Fibroblast of peridontal ligament (primary cell): ENCODE measurements at regions not wholly inside any gene's neighbourhood (a gene's known extent, or its start where the extent isn't known, plus 50 kb on each side); places are given as distances from the start of the nearest gene placed in this dataset.
"Not testable (repeated sequence)": the region's sequence is repeated elsewhere in the genome, so short reads cannot be mapped to it uniquely, and the experiment has no call there.

ENCODE experiments used
- DNase-seq: peaks from one replicate; pipeline ENCODE4 v3.0.0-alpha.2; 2010; ENCODE audit errors: extremely low read depth

DNA sequence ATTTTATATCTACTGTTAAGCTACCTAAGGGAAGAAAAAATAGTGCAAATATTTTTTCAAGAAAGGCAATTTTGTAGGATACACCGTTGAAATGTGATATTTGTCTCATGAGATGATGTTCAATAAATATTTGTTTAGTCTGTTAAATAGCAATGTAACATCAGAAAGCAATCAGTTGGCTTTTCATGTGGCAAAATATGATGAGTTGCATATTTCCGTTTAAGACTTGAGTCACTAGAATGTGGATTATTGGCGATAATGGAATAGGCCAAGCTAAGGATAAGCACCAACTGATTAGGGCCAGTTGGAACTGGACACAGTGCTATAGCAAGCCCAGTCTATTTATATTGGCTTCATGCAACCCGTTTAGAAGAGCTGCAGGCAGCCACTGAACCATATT, 250.4 kb upstream of the SLC16A7 start:
- no peak for DNase-seq

DNA sequence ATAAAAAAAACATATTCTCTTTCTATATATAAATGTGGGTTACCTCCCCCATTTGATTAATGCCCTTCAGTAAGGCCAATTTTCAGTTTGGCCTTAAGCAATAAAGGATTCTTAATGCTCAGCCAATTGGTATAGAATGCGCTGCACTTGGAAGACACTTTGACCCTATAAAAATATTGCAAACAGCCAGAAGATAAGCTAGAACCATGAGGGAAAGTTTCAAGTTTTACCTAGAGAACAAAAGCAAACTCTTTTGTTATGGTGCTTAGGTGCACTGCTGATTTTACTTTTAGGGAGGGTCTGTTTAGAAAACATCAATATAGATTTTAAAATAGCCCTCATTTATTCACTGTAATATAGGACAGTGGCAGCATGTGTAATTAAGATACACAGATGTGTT, 251.6 kb upstream of the SLC16A7 start:
- no peak for DNase-seq

DNA sequence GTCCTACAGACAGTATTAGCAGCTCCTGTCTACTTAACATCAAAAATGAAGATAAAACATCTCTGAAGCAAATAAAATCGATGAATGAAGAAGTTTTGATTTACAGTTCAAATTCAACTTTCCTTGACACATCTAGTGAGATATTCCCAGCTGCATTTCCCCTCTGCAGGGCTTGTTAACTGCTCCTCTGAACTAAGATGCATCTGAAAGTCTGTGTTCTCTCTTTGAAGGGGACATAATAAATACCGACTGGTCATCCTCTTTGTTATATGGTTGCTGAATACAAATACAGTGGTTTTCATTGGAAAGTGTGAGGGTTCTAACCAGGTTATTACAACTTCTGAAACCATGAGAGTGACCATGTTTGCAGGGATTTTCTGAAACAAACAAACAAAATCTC, 266.4 kb upstream of the SLC16A7 start:
- DNase-seq, result no peak

DNA sequence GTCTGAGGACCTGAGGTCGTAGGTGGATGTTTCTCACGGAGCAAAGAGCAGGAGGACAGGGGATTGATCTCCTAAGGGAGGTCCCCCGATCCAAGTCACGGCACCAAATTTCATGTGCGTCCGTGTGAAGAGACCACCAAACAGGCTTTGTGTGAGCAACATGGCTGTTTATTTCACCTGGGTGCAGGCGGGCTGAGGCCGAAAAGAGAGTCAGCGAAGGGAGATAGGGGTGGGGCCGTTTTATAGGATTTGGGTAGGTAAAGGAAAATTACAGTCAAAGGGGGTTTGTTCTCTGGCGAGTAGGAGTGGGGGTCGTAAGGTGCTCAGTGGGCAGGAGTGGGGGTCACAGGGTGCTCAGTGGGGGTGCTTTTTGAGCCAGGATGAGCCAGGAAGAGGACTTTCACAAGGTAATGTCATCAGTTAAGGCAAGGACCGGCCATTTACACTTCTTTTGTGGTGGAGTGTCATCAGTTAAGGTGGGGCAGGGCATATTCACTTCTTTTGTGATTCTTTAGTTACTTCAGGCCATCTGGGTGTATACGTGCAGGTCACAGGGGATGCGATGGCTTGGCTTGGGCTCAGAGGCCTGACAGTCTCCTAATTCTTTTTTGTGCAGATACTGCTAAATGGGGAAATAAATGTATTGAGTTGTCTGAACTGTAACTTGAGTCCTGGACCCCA, 267.3 kb upstream of the SLC16A7 start:
- not testable (repeated sequence) for DNase-seq

DNA sequence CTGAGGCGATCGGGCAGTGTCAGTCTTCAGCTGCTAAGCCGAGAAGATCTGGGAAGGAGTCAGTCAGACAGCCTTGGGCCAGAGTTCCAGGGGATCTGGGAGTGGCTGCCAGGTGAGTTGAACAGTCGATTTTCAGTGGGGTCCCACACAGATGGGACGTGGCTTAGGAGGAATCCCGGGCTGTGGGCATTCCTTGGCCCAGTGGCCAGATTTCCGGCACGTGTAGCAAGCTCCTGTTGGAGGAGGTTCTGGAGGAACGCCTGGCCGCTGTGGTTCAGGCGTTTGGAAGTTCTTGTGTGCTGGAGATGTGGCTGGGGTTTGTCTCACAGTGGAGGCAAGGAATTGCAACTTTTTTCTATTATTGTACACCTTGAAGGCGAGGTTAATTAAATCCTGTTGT, 269.4 kb upstream of the SLC16A7 start:
- not testable (repeated sequence) for DNase-seq

DNA sequence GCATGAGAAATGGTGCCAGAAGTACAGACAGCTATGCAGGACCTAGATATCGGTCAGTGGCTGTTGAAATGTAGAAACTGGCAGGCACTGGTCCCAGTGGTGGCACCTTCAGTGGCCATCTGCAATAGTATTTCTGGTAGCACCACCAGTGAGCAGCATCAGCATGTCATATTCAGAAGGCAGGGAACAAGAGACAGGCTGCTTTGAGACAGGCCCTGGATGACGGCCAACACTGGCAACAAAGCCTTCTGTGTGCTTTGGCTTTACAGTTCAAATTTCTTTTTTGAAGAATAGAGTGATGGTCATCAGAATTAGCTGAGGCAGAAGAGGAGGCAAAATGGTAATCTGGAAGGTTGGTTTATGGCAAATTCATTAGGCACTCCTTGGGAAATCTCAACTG, 273.4 kb upstream of the SLC16A7 start:
- DNase-seq, result no peak

DNA sequence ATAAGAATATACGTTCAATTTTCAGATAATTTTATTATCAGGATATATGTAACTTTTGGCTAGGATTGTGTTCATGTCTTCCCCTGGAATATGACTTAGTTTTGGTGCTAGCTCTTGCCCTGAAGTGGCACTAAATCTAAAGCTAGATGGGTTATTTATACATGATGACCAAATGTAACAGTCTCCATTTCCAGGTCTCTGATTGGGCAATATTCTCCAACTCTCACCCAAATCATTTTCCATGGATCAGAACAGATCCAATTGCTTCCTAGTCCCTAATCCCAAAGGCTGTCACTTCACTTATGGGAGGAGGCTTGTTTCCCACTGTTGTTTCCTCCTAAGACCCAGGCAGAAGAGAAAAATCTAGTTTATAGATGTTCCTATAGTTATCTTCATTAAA, 274.6 kb upstream of the SLC16A7 start:
- no peak for DNase-seq

DNA sequence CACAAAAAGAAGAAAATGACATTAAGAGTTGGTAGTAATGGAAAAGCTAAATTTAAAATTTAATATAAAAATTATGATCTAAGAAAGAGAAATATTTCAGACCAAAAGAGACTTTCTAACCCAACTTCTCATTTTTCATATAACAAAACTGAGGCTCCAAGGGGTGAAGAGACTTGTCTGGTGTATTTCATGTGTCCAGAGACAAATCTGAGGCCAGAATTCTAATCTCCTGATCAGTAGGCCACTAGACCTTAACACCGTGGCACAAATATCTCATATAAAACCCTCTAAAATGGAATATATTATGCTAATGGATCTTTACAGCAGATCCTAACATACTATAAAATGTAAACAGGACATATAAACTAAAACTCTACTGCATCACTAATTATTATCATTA, 275.7 kb upstream of the SLC16A7 start:
- DNase-seq, result no peak

DNA sequence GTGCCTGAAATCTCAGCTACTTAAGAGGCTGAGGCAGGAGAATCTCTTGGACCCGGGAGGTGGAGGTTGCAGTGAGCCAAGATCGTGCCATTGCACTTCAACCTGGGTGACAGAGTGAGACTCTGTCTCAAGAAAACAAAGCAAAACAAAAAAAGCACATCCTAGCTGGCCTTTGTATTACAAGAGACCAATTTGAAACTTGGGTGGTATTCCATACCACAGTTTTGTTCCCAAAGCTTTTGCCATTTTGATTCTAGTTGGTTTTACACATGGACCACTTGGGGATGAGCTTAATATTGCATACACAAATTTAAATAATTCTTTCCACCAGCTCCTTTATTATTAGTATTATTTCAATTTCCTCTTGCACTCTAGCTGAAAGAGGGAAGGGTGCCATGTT, 276.9 kb upstream of the SLC16A7 start:
- no peak for DNase-seq

DNA sequence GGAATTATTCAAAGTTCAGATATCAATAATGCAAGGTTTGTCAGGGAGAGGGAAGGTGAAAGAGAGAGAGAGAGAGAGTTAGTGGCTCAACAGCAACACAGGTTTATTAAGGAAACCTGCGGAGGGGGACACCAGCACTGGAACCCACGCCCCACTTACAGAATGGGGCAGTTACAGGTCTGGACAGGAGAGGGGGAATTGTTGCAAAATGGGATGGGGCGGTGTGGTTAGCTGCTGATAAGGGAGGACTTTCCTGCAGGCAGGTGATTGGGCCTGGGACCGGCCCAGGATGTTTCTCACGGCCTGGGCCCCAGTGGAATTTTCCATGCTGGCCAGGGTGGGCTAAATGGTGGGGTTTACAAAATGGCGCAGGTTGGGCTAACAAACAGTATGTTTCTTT, 278.2 kb upstream of the SLC16A7 start:
- no peak for DNase-seq

DNA sequence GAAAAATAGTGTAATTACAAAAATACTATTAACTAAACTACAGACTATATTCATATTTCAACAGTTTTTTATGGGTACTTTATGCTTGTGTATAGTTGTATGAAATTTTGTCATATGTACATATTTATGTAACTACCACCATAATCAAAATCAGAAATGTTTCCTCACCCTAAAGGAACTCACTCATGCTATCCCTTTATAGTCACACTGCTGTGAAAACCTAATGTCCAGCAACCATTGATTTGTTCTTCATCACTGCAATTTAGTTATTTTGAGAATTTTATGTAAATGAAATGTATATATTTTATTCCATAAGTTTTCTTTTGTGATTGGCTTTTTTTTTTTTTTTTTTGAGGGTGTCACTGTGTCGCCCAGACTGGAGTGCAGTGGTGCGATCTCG, 278.9 kb upstream of the SLC16A7 start:
- no peak for DNase-seq

DNA sequence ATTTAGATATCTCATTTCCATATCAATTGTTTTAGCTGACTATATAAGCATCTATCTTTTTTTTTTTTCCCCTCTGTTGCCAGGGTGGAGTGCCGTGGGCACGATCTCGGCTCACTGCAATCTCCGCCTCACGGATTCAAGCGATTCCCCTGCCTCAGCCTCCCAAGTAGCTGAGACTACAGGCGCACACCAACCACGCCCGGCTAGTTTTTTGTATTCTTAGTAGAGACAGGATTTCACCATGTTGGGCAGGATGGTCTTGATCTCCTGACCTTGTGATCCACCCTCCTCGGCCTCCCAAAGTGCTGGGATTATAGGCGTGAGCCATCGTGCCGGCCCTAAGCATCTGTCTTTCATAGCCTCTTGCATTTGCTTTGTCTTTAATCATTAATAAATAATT, 279.5 kb upstream of the SLC16A7 start:
- DNase-seq, result not testable (repeated sequence)

DNA sequence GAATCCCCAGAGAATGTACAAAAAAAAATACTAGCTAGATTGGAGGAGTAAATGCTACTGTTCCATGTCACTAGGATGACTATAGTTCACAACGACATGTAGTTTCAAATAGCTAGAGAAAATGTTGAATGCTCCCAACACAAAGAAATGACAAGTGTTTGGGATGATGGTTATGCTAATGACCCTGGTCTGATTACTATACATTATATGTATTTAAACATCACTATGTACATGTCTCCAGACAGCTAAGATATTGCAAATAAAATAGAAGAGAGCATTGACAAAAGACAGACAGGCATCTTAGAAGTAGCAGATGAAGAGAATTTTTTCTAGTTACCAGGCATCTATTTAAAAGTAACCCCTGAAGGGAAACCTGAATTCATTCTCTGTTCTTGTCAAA, 281.6 kb upstream of the SLC16A7 start:
- DNase-seq, result no peak

DNA sequence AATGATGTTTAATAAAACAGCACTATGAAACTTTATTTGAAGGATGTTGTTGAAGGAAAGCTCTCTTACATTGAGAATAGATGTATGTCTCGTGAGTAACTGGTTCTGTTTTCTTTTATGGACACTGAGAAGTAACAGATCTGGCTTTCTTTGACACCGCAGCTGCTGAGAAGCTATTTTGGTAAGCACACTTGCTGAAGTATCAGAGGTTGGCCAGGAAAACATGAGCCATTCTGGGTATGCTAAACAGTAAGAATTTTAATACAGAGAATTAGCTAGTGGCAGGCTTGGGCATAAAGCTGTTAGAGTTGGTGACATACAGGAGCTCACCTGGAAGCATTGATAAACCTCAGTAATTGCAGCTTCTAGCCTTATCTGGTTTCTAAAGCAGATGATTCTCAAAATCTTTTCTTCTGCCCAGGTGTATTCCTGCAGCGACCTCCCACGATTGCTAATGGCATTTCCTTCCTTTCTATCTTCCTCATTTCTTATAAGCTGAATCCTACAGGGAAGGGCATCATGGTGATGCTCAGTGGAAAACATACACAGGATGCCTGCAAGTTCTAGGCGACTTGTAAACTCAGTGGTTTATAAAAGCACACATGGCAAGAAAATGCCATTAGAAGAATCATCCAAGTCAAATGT, 291.6 kb upstream of the SLC16A7 start:
- DNase-seq, result no peak

DNA sequence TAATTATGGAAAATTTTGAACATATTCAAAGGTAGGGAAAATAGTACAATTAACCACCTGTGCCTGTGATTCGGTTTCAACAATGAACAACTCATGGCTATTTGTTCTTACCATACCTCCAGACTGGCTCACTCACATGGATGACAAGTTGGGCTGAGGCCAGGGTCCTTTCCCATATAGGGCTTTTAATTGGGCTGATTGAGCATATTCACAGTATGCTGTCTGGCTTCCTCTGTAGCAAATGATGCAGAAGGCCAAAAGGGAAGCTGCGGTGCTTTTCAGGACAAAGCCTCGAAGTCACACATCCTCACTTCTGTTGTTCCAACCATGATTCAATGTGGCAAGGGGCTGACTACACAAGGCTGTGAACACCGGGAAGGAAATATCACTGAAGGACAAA, 297.5 kb upstream of the SLC16A7 start:
- no peak for DNase-seq

DNA sequence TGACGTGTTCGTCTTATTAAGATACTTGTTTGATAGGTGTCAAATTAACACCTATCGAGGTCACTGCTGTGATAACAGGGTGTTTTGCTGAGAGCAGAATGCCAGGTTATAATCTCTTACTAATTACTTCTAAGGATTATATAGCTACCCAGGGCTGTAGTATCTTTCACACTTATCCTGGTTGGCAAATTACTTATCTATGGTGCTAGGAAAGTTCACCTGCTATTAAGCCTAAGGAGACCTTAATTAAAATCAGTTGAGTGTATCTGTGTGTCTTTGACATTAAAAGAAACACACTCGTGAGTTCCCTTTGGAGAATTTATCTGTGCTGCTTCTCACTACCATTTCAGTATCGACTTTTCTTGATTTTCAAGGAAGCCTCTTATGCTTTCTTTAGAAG, 301.6 kb upstream of the SLC16A7 start:
- no peak for DNase-seq

DNA sequence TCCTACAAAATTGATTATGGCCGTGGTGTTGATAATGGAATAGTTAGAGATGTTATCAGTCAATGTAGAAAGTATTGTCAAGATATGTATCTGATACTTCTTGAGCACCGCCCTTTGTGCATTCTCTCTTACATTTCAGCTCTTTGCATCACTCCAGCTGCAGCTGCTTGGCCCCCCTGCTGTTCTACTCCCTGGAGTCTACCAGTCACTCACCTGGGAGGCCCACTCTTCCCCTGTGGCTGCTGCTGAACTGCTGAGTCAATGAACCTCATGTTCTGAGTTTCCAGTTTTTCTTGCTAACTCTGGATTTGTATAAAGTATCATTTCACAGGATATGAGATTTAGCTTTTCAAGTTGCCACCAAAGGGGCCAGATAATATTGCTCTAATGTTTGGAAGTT, 312.8 kb upstream of the SLC16A7 start:
- no peak for DNase-seq

DNA sequence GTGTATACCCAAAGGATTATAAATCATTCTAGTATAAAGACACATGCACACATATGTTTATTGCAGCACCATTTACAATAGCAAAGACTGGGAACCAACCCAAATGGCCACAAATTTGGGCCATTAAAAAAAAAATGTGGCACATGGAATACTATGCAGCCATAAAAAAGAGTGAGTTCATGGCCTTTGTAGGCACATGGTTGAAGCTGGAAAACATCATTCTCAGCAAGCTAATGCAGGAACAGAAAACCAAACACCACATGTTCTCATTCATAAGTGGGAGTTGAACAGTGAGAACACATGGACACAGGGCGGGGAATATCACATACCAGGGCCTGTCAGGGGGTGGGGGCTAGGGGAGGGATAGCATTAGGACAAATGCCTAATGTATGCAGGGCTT, 322.3 kb upstream of the SLC16A7 start:
- not testable (repeated sequence) for DNase-seq

DNA sequence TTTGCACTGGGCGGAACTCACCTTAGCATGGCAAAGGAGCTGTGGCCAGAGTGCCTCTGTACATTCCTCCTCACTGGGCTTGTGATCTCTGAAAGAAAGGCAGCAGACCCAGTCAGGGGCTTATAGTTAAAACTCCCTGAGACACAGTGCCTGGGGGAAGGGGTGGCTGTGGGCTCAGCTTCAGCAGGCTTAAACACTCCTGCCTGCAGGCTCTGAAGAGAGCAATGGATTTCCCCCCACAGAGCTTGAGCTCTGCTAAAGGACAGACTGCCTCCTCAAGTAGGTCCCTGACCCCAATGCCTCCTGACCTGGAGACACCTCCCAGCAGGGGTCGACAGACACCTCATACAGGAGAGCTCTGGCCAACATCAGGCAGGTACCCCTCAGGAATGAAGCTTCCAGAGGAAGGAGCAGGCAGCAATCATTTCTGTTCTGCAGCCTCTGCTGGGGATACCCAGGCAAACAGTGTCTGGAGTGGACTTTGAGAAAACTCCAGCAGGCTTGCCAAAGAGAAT, 327.5 kb upstream of the SLC16A7 start:
- DNase-seq, result no peak

DNA sequence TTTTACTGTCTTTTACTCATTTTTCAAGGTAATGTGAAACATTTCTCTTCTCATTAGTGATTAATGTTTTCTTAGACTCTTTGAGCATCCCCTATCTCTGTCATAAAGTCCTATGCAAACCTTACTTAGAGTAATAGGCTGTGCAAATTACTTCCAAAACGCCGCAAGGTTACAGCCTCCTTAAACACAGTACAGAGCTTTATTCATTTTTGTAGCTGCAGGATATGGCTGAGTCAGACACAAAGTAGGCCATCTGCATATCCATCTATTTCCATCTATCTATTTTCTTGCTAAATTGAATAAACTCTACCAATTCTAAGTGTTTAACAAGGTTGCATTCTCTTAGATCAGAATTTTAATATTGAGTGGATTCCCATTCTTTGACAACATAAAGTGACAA, 335.6 kb upstream of the SLC16A7 start:
- no peak for DNase-seq

DNA sequence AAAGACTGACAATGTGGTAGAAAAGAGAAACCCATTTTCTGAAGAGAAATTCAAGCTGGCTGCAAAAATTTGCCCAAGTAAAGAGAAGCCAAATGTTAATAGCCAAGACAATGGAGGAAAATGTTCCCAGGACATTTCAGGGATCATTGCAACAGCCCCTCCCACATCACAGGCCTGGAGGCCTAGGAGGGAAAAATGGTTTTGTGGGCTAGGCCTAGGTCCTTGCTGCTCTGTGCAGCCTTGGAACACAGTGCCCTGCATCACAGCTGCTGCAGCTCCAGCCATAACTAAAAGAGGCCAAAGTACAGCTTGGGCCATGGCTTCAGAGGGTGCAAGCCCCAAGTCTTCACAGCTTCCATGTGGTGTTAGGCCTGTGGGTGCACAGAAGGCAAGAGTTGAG, 332.4 kb upstream of the LRIG3 start:
- DNase-seq, result no peak

DNA sequence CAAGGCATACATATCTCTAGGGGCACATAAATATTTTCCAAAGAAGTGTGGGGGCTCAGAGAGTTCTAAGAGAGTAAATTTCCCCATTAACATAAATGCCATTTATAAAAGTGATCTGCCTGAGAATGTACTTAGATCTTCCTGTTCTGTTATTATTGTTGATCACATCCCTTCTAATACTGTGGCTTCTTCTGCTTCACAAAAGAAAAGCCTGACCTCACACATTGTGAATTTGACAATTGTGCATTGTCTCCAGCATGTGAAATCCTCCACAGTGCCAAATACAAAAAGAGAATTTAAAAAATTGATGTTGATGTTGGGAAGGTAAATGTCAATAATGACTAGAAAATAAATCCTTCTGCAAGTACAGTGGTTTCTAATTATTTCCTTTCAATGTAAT, 330.5 kb upstream of the LRIG3 start:
- DNase-seq, result no peak

DNA sequence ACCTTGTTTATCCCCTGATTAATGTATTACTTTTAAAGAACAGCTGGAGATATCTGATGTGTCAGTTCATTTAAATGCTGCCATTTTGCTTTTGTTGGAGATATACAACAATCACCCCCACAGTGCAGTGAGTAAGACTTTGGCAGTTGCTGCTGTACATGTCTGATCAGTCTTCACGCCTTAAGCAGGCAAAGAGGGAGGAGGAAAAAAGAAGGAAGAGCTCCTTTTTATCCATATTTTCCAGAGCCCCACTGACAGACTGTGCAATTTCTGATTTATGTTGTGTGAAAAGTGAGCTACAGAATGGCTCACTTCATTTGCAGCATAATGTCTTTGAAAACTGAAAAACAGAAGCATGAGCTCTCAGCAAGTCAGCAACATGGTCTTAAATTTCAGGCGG, 319.7 kb upstream of the LRIG3 start:
- DNase-seq, result no peak

DNA sequence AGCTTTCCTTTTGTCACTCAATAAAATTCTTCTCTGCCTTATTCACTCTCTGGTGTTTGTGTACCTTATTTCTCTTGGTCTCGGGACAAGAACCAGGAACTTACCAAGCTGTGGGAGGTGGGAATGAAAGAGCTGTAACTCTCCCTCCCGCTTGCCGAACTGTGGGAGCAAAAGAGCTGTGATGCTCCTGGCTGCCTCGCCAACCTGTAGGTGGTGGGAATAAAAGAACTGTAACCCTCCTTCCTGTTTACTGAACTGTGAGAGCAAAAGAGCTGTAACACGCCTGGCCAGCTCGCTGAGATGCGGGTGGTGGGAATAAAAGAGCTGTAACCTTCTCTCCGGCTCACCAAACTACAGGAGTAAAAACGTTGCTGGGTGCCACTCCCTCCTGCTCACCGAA, 314.1 kb upstream of the LRIG3 start:
- no peak for DNase-seq
